ENCODE measurements at regions not wholly inside any gene's neighbourhood (a gene's known extent, or its start where the extent isn't known, plus 50 kb on each side); places are given as distances from the start of the nearest gene placed in this dataset.

GRCh38 chr3:72388117-72388516 lies 460.1 kb downstream of the SHQ1 start:
- DNase-seq = no peak

- no peak for DNase-seq
Measured at GRCh38 chr3:72386327-72387000, 461.8 kb downstream of the SHQ1 start.

- DNase-seq = no peak
Measured at GRCh38 chr3:72385167-72385566, 463.1 kb downstream of the SHQ1 start.

GRCh38 chr3:72384602-72385001 lies 463.6 kb downstream of the SHQ1 start:
- no peak for DNase-seq

- no peak for DNase-seq
Measured at GRCh38 chr3:72383883-72384282, 464.4 kb downstream of the SHQ1 start.

- DNase-seq = no peak
Measured at GRCh38 chr3:72383230-72383629, 465.0 kb downstream of the SHQ1 start.

- DNase-seq = no peak
Measured at GRCh38 chr3:72382460-72382859, 465.8 kb downstream of the SHQ1 start.

GRCh38 chr3:72381584-72381983 lies 466.7 kb downstream of the SHQ1 start:
- DNase-seq = no peak

GRCh38 chr3:72380711-72381493 lies 467.3 kb downstream of the SHQ1 start:
- DNase-seq = no peak

- no peak for DNase-seq
Measured at GRCh38 chr3:72380193-72380592, 468.1 kb downstream of the SHQ1 start.

- DNase-seq = no peak
Measured at GRCh38 chr3:72379500-72380187, 468.6 kb downstream of the SHQ1 start.

GRCh38 chr3:72378287-72378686 lies 470.0 kb downstream of the SHQ1 start:
- DNase-seq = no peak

- DNase-seq = no peak
Measured at GRCh38 chr3:72376956-72377710, 471.1 kb downstream of the SHQ1 start.

GRCh38 chr3:72375237-72376076 lies 472.8 kb downstream of the SHQ1 start:
- DNase-seq = peak; percentile 57

- DNase-seq = no peak
Measured at GRCh38 chr3:72373139-72373538, 475.1 kb downstream of the SHQ1 start.

GRCh38 chr3:72372161-72372560 lies 476.1 kb downstream of the SHQ1 start:
- DNase-seq = no peak

GRCh38 chr3:72371431-72371830 lies 476.8 kb downstream of the SHQ1 start:
- no peak for DNase-seq

- DNase-seq = no peak
Measured at GRCh38 chr3:72370947-72371346, 477.3 kb downstream of the SHQ1 start.

GRCh38 chr3:72369681-72370080 lies 478.6 kb downstream of the SHQ1 start:
- DNase-seq = no peak

GRCh38 chr3:72368331-72368975 lies 479.8 kb downstream of the SHQ1 start:
- no peak for DNase-seq

- no peak for DNase-seq
Measured at GRCh38 chr3:72361990-72362389, 486.3 kb downstream of the SHQ1 start.

- DNase-seq = no peak
Measured at GRCh38 chr3:72359743-72360142, 488.5 kb downstream of the SHQ1 start.
